Breast epithelium (tissue), 4 donors: ENCODE measurements at regions not wholly inside any gene's neighbourhood (a gene's known extent, or its start where the extent isn't known, plus 50 kb on each side); places are given as distances from the start of the nearest gene placed in this dataset.
A peak's percentile ranks its signal among the peaks of the same experiment; 100 is the strongest.

Experiments
- DNase-seq, 2 donors: peaks; one replicate each; pipeline ENCODE4 v3.0.0-alpha.2; 2019; ENCODE audit warnings: low spot score in 2 of 2
- H3K27ac ChIP-seq, 2 donors: fragments of 200-600 bp; sonication (generic) in 1 of 2; one replicate each; pipeline ENCODE4 v1.5.1; 2016 to 2019; ENCODE audit warnings: mild to moderate bottlenecking in 1 of 2
- H3K27me3 ChIP-seq, 2 donors: fragments of 200-600 bp; sonication (generic) in 1 of 2; one replicate each; pipeline versions ENCODE4 v1.5.1 to v1.6.0; 2017 to 2019; ENCODE audit warnings: control low read depth in 1 of 2, mild to moderate bottlenecking in 1 of 2
- H3K36me3 ChIP-seq: fragments of 200-600 bp; one replicate; pipeline ENCODE4 v1.5.1; 2019
- H3K4me1 ChIP-seq, 2 donors: fragments of 200-600 bp; sonication (generic); one replicate each; pipeline ENCODE4 v1.5.1; 2016 to 2019; ENCODE audit warnings: control low read depth in 1 of 2
- H3K4me3 ChIP-seq, 3 donors: fragments of 200-600 bp; sonication (generic); 1 replicate in 2 of 3; 2 replicates in 1 of 3; pipeline ENCODE4 v1.5.1; 2016 to 2019; ENCODE audit warnings: mild to moderate bottlenecking in 3 of 3, moderate library complexity in 2 of 3
- H3K9me3 ChIP-seq, 2 donors: fragments of 200-600 bp; sonication (generic) in 1 of 2; one replicate each; pipeline ENCODE4 v1.5.1; 2016 to 2019; ENCODE audit warnings: control low read depth in 1 of 2
- POLR2A ChIP-seq: fragments of 450-650 bp; IDR thresholded peaks from one replicate; pipeline ENCODE4 v1.6.1; 2016; ENCODE audit warnings: antibody characterized with exemption, mild to moderate bottlenecking, moderate library complexity
- POLR2AphosphoS5 ChIP-seq, 3 donors: sonication (generic); formaldehyde crosslinking; IDR thresholded peaks; one replicate each; pipeline ENCODE4 v1.6.1; 2017; ENCODE audit warnings: antibody characterized with exemption in 3 of 3
- intact Hi-C: fragments of 100-400 bp; cut with DNase I; formaldehyde crosslinking; loops from one replicate; pipeline ENCODE4 v1.15.1; 2023; ENCODE audit warnings: low total_unique reads
- TF ChIP-seq, protein P1 (sequence below), 3 donors: fragments of 450-650 bp; IDR thresholded peaks; one replicate each; pipeline ENCODE4 v1.5.1; 2016 to 2017; ENCODE audit warnings: antibody characterized with exemption in 3 of 3, mild to moderate bottlenecking in 3 of 3, moderate library complexity in 3 of 3

DNA sequence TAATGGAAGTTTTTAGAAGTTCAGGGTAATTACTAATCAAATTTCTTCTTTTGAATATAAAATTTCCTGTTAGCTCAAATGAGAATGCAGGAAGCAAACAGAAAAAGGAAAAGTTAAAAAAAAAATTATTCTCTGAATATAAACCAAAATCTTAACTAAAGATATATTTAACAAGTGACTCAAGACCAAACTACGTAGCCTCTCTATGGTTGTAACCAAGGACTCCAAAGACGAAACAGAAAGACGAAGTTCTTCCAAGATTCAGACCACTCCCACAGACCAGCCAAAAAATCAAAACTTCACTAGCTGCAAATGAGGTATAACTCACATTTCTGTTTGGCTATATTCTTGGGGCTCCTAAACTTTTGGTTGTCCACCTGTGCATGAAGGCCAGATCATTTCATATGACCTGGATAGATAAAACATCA, 846.5 kb upstream of the ALCAM start:
- no peak overlapping the region for H3K4me3 ChIP-seq
- no peaks in the 10 kb centered on the region for H3K27me3 ChIP-seq
- no peak for DNase-seq
- H3K27ac ChIP-seq = no peak overlapping the region
- TF ChIP-seq POLR2AphosphoS5 (IDR thresholded peaks at IDR 0.05) (no peak), POLR2A (no peak)
- TF ChIP-seq, protein P1, sequence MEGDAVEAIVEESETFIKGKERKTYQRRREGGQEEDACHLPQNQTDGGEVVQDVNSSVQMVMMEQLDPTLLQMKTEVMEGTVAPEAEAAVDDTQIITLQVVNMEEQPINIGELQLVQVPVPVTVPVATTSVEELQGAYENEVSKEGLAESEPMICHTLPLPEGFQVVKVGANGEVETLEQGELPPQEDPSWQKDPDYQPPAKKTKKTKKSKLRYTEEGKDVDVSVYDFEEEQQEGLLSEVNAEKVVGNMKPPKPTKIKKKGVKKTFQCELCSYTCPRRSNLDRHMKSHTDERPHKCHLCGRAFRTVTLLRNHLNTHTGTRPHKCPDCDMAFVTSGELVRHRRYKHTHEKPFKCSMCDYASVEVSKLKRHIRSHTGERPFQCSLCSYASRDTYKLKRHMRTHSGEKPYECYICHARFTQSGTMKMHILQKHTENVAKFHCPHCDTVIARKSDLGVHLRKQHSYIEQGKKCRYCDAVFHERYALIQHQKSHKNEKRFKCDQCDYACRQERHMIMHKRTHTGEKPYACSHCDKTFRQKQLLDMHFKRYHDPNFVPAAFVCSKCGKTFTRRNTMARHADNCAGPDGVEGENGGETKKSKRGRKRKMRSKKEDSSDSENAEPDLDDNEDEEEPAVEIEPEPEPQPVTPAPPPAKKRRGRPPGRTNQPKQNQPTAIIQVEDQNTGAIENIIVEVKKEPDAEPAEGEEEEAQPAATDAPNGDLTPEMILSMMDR (IDR thresholded peaks at IDR 0.05) = no peak
- intact Hi-C loops = no loop called here
- H3K9me3 ChIP-seq = no peaks in the 10 kb centered on the region
- H3K4me1 ChIP-seq = no peaks in the 10 kb centered on the region
- H3K36me3 ChIP-seq = no peaks in the 10 kb centered on the region

DNA sequence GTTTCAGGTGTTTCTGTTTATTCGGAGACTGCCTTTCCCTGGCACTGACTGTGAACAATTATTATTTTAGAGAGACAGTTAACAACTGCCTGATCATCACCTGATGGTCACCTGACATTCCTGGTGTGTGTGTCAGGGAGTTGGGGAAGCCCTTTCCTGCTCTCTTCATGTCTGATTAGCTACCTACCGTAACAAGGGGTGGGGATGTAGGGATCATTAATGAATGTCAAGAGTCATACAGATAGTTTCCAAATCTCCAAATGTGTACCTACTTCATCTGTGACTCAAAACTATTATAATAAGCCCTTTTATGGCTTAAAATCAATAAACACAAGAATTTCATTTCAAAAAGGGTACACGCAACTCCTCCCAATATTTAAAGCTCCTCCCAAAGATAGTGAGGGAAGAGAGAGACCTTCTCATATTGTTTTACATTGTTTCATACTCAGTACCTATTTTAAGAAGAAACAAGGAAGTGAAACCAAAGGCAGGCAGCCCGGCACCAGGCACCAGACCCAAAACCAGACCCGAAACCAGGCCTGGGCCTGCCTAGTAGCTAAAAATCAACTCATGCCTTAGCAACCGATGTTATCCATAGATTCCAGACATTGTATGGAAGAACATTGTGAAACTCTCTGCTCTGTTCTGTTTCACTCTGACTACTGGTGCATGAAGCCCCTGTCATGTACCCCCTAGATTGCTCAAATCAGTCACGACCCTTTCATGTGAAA, 844.9 kb upstream of the ALCAM start:
- Histone ChIP-seq H3K27ac (peak overlapping the region in 1 of 2 donors; percentile 33), H3K9me3 (no peaks in the 10 kb centered on the region), H3K4me3 (no peak overlapping the region), H3K27me3 (no peaks in the 10 kb centered on the region), H3K36me3 (no peaks in the 10 kb centered on the region), H3K4me1 (no peaks in the 10 kb centered on the region)
- no peak for DNase-seq
- no peak for TF ChIP-seq POLR2A
- no peak for TF ChIP-seq POLR2AphosphoS5 (IDR thresholded peaks at IDR 0.05)
- TF ChIP-seq, protein P1 (IDR thresholded peaks at IDR 0.05) = no peak
- intact Hi-C loops = no loop called here

DNA sequence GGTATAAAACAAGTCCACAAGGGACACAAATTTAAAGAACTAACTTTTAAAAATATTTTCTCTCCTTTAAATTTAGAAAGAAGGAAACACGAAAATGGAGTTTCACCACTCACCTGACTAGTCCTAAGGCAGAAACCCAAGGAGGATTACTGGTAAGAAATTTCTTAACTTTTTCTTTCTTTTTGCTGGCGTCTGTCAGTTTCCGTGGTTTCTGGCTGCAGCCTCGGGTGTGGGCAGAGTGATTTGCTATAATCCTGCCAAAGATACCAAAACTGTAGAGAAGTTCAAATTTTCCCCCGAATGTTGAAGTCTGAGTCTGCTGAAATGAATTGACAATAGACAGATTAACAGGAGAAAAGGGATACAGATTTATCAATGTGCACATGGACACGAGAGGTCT, 843.6 kb upstream of the ALCAM start:
- no peaks in the 10 kb centered on the region for H3K4me1 ChIP-seq
- H3K9me3 ChIP-seq = no peaks in the 10 kb centered on the region
- TF ChIP-seq POLR2A = no peak
- TF ChIP-seq, protein P1 (IDR thresholded peaks at IDR 0.05) = no peak
- TF ChIP-seq POLR2AphosphoS5 (IDR thresholded peaks at IDR 0.05) = no peak
- H3K27ac ChIP-seq = peak overlapping the region in 1 of 2 donors; percentile 33
- DNase-seq = no peak
- intact Hi-C loops = no loop called here
- H3K27me3 ChIP-seq = no peaks in the 10 kb centered on the region
- H3K36me3 ChIP-seq = no peaks in the 10 kb centered on the region
- no peak overlapping the region for H3K4me3 ChIP-seq

DNA sequence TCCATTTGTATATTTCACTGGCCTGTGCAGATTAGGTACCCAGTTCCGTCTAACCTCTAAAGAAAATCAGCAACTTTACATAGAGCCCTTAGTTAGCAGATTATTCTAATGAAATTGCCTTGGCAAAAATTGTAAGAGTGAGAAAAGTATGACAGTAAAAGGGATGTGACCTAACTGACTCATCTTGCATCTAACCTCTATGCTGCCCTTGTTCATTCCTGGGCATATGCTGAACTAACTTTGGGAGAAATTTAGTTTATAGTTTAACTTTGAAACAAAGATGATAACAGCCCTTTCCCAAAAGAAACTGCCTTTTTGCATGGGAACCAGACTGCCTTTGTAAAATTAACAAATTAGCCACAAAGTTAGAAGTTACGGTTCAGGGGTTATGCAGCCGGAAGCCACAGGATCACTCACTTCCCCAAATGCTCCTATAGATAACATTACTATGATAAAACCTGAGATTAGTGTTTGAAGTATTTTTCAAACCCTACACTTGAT, 839.8 kb upstream of the ALCAM start:
- intact Hi-C loops = no loop called here
- Histone ChIP-seq H3K36me3 (no peaks in the 10 kb centered on the region), H3K4me1 (no peaks in the 10 kb centered on the region), H3K4me3 (no peak overlapping the region), H3K9me3 (no peaks in the 10 kb centered on the region), H3K27me3 (no peaks in the 10 kb centered on the region), H3K27ac (no peak overlapping the region)
- no peak for TF ChIP-seq POLR2AphosphoS5 (IDR thresholded peaks at IDR 0.05)
- no peak for TF ChIP-seq POLR2A
- TF ChIP-seq, protein P1 (IDR thresholded peaks at IDR 0.05) = no peak
- DNase-seq = no peak

DNA sequence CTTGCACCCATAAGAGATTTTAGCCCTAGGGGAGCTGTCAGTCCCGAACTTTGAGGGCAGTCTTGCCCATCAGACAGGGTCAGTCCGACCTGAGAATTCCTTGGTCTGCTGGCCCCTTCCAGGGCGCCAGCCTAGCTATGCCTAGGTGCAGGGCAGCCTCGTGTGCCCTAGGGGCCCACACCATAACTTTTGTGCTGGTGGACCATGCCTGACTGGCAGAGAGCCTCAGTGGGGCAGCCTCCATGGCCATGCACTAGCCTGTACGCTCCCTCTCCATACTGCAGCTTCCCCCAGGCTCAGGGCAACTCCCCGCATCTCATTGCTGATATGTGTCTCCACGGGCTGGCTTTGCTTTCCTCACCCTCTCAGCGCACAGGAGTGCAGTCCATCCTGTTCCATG, 835.8 kb upstream of the ALCAM start:
- TF ChIP-seq POLR2AphosphoS5 (IDR thresholded peaks at IDR 0.05) (no peak), POLR2A (no peak)
- TF ChIP-seq, protein P1 (IDR thresholded peaks at IDR 0.05) = no peak
- H3K27ac ChIP-seq = no peak overlapping the region
- H3K9me3 ChIP-seq = no peaks in the 10 kb centered on the region
- no peaks in the 10 kb centered on the region for H3K27me3 ChIP-seq
- no peaks in the 10 kb centered on the region for H3K36me3 ChIP-seq
- no peaks in the 10 kb centered on the region for H3K4me1 ChIP-seq
- intact Hi-C loops = no loop called here
- no peak overlapping the region for H3K4me3 ChIP-seq
- no peak for DNase-seq
